GM12874 (cell line): ENCODE measurements at regions not wholly inside any gene's neighbourhood (a gene's known extent, or its start where the extent isn't known, plus 50 kb on each side); places are given as distances from the start of the nearest gene placed in this dataset.

Experiments
- TF ChIP-seq, protein P1 (sequence below): IDR thresholded peaks from 2 replicates; pipeline ENCODE4 v1.5.1; 2011; ENCODE audit warnings: low read depth, mild to moderate bottlenecking, control low read depth, low read length, moderate library complexity; ENCODE audit not compliant: insufficient read depth

DNA sequence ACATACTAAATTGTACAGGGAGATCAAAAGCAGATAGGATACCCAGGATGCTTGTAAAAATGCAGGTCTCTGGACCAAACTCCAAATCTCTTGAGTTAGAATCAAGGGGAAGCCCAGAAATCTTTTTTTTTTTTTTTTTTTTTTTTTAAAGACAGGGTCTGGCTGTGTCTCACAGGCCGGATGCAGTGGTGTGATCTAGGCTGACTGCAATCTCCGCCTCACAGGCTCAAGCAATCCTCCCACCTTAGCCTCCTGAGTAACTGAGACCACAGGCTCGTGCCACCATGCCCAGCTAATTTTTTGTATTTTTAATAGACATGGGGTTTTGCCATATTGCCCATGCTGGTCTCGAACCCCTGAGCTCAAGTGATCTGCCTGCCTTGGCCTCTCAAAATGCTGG is 373.5 kb downstream of the SHQ1 start:
- TF ChIP-seq, protein P1, sequence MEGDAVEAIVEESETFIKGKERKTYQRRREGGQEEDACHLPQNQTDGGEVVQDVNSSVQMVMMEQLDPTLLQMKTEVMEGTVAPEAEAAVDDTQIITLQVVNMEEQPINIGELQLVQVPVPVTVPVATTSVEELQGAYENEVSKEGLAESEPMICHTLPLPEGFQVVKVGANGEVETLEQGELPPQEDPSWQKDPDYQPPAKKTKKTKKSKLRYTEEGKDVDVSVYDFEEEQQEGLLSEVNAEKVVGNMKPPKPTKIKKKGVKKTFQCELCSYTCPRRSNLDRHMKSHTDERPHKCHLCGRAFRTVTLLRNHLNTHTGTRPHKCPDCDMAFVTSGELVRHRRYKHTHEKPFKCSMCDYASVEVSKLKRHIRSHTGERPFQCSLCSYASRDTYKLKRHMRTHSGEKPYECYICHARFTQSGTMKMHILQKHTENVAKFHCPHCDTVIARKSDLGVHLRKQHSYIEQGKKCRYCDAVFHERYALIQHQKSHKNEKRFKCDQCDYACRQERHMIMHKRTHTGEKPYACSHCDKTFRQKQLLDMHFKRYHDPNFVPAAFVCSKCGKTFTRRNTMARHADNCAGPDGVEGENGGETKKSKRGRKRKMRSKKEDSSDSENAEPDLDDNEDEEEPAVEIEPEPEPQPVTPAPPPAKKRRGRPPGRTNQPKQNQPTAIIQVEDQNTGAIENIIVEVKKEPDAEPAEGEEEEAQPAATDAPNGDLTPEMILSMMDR = no peak

DNA sequence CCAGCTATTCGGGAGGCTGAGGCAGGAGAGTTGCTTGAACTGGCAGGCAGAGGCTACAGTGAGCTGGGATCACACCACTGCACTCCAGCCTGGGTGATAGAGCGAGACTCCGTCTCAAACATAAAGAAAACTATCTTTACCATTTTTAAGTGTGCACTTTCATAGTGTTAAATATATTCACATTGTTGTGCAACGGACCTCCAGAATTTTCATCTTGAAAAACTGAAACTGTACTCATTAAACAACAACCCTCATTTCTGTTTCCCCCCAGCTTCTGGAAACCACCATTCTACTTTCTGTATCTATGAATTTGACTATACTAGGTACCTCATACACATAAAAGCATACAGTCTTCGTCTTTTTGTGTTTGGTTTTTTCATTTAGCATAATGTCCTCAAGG is 375.1 kb downstream of the SHQ1 start:
- TF ChIP-seq, protein P1 = no peak

DNA sequence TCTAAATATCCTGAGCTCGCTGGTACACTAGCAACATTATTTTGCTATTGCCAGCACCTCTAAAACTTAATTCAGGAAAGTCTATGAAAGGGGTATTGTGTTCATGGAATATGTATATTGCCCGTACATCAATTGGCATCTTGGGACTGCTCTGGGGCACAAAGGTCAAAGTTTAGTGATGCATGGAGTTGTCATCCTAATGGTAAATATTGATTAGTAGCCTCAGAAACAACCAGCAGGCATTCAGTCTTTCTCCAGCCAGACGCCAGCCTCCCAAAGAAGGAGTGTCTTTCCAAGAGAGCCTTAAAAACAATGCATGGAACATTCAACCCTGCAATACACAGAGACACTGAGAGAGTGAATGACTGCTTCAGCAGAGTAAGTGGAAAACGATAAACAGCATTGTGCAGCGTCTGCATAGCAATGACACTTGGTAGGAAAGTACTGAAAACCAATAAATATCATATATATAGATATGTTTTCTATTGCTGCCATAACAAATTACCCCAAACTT is 377.3 kb downstream of the SHQ1 start:
- TF ChIP-seq, protein P1 = no peak

DNA sequence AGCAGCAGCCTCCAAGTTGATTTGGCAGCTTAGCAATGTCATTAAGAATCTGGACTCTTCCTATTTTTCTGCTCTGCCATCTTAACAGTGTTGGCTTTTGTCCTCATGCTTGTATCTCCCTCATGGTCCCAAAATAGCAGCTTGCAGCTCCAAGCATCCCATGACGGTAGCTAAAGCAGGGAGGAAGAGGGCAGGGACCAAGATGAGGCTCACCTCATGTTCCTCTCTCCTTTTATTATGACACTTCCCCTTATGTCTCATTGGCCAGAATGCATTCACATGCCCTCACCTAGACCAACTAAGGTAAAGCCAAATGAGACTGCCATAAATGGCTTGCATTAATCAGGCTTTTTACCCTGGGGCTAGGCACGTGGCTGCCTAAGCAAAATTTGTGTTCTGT is 382.4 kb downstream of the SHQ1 start:
- TF ChIP-seq, protein P1 = no peak

DNA sequence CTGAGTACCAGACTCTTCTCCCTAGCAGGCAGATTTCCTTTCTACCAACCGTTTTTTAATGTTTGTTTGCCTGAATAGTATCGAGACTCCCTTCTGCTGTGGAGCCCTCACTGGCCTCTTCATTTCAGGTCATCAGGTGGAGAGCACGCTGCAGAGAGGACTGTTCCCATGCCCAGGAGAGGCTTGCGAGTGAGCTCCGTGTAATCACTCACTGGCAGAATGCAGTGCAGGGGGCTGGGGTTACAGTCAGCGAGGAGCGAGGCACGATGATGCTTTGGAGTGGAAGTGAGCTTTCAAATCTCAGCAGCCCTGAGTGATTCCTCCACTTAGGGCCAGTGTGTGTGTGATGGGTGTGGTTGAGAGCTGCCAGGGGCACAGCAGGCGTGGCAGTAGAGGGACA is 385.2 kb downstream of the SHQ1 start:
- TF ChIP-seq, protein P1 = no peak

DNA sequence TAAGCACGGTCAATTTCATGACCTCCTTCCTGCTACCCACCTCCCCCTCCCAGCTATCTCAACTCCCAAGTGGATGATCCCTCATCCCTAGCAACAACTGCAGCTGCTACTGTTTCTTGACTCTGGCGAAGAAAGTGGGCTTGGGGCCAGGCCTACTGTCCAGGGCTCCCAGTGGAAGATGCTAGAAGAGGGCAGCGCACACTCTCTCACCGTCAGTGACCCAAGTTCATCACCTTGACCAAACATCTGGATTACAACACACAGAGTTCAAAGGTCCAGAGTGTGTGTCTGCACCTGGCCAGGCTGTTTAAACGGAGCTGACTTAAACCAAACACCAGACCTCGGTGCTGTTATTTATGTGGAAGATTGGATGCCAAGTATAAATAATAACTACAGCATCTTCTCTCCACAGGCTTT is 385.6 kb downstream of the SHQ1 start:
- TF ChIP-seq, protein P1 = no peak

DNA sequence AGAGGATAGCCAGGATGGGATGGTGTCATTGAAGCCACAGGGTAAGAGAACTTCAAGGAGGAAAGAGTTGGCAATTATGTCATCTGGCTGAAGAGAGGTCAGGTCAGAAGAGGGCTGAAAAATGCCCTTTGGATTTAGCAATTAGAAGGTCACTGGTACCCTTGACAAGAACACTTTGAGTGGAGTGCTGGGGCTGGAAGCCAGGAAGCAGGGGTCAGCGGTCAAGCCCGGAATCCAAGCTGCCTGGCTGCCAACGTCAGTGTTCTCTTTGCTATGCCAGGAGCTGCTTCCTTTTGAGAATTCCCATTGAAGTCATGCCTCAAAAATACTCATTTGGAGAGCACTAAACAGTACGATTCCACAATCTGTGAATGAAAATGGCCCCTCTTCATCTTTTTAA is 386.5 kb downstream of the SHQ1 start:
- TF ChIP-seq, protein P1 = no peak
